ENCODE measurements at regions not wholly inside any gene's neighbourhood (a gene's known extent, or its start where the extent isn't known, plus 50 kb on each side); places are given as distances from the start of the nearest gene placed in this dataset.

DNA sequence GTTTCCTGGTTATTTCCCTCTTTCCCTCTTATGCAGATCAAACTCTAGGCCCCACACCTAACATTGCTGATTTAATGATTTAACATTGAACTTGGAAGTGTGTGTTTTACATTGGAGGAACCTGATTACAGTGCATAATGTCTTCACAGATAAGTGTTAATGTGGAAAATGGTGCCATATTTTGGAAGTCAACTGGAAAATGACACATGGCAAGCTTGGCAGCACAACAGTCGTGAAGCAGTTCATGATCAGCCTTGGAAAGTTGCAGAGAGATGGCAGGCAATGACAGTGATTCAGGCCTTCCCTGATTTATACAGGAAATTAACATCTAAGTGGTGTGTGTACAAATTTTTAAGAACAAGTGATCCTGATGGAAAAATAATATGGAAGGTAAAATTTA lies 80.0 kb upstream of the CTNND2 start:
- no peak for TF ChIP-seq CTCF (IDR thresholded peaks at IDR 0.05; ENCODE audit: borderline replicate concordance, control extremely low read depth, extremely low read depth, insufficient read depth, missing control alignments)
- no peak for DNase-seq (ENCODE audit: low spot score)
- in situ Hi-C loops (cut with MboI; ENCODE audit: low sequenced_read_pairs, unreplicated experiment): no loop called here

DNA sequence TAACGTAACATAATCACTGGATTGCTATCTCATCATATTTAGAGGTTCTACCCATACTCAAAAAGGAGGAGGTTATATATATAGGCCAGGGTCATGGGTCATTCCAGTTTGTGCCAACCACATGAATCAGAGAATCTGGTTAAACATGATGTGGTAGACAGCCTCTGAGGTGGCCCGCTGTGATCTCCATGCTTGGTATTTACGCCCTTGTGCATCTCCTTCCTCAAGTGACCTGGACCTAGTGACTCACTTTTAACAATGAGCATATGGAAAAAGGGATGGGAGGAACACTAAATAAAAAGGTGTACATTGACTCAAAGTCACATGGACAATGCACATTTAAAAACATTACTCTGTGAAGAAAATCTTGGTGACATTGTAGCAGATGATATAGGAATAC lies 77.7 kb upstream of the CTNND2 start:
- in situ Hi-C loops (cut with MboI; ENCODE audit: low sequenced_read_pairs, unreplicated experiment): no loop called here
- no peak for DNase-seq (ENCODE audit: low spot score)
- TF ChIP-seq CTCF (IDR thresholded peaks at IDR 0.05; ENCODE audit: borderline replicate concordance, control extremely low read depth, extremely low read depth, insufficient read depth, missing control alignments): no peak

GRCh38 chr5:11977904-11978303 lies 73.7 kb upstream of the CTNND2 start:
- no peak for DNase-seq (ENCODE audit: low spot score)
- in situ Hi-C loops (cut with MboI; ENCODE audit: low sequenced_read_pairs, unreplicated experiment): no loop called here
- no peak for TF ChIP-seq CTCF (IDR thresholded peaks at IDR 0.05; ENCODE audit: borderline replicate concordance, control extremely low read depth, extremely low read depth, insufficient read depth, missing control alignments)

- in situ Hi-C loops (cut with MboI; ENCODE audit: low sequenced_read_pairs, unreplicated experiment): no loop called here
- no peak for DNase-seq (ENCODE audit: low spot score)
- TF ChIP-seq CTCF (IDR thresholded peaks at IDR 0.05; ENCODE audit: borderline replicate concordance, control extremely low read depth, extremely low read depth, insufficient read depth, missing control alignments): no peak
Observed at GRCh38 chr5:11973469-11973868, 69.2 kb upstream of the CTNND2 start.

DNA sequence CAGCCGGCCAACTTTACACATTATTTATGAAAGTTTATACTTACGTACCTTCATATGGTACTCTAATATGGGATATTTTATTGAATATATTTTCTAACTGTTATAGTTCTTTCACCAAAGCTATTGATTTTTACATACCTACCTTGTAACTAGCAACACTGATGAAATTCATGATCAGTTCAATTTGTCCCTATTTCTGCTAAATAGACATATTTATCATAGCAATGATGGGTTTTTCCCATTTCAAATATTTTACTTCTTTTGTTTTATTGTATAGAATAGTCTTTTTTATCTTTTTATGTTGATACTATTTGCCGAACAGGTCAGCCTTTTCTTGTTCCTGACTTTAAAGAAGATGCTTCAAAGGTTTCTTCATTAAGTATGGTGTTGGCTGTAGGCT lies 59.0 kb upstream of the CTNND2 start:
- TF ChIP-seq CTCF (IDR thresholded peaks at IDR 0.05; ENCODE audit: borderline replicate concordance, control extremely low read depth, extremely low read depth, insufficient read depth, missing control alignments): no peak
- no peak for DNase-seq (ENCODE audit: low spot score)
- in situ Hi-C loops (cut with MboI; ENCODE audit: low sequenced_read_pairs, unreplicated experiment): no loop called here

- DNase-seq (ENCODE audit: low spot score): no peak
- in situ Hi-C loops (cut with MboI; ENCODE audit: low sequenced_read_pairs, unreplicated experiment): no loop called here
- no peak for TF ChIP-seq CTCF (IDR thresholded peaks at IDR 0.05; ENCODE audit: borderline replicate concordance, control extremely low read depth, extremely low read depth, insufficient read depth, missing control alignments)
Observed at GRCh38 chr5:11962122-11962521, 57.9 kb upstream of the CTNND2 start.

GRCh38 chr5:11958321-11958720 lies 54.1 kb upstream of the CTNND2 start:
- no peak for TF ChIP-seq CTCF (IDR thresholded peaks at IDR 0.05; ENCODE audit: borderline replicate concordance, control extremely low read depth, extremely low read depth, insufficient read depth, missing control alignments)
- no peak for DNase-seq (ENCODE audit: low spot score)
- in situ Hi-C loops (cut with MboI; ENCODE audit: low sequenced_read_pairs, unreplicated experiment): no loop called here

Measured in GM13976 (cell line).